ENCODE measurements at regions not wholly inside any gene's neighbourhood (a gene's known extent, or its start where the extent isn't known, plus 50 kb on each side); places are given as distances from the start of the nearest gene placed in this dataset.
"Not testable (repeated sequence)": the region's sequence is repeated elsewhere in the genome, so short reads cannot be mapped to it uniquely, and the experiment has no call there.

DNA sequence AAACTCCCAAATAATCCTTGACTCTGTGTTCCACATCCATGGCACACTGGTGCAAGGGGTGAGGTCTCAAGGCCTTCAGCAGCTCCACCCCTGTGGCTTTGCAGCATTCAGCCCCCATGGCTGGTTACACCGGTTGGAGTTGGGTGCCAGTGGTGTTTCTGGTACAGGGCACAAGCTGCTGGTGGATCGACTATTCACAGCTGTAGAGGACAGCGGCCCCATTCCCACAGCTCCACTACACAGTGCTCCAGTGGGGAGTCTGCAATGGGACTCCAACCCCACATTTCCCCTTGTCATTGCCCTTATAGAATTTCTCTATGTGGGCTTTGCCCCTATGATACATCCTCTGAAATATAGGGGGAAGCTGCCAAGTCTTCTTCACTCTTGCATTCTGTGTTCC, 64.3 kb upstream of the SGO1 start:
- DNase-seq (ENCODE audit: low read depth): no peak

DNA sequence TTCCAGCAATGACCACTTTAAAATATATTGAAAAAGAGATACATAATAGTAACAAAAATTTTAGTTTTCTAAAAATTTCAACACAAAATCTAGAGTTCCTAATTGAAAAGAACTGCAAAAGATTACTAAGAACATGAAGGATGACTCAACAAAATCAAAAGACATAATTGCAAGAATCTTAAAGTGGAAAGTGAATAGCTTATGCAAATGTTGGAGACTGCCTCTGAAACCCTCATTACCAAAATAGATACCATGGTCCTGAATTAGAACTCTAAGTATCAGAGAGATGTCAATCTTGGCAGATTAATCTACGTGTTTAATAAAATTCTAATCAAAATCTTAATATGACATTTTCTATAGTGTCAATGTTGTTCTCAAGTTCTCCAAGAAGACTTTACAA, 60.7 kb upstream of the SGO1 start:
- no peak for DNase-seq (ENCODE audit: low read depth)

DNA sequence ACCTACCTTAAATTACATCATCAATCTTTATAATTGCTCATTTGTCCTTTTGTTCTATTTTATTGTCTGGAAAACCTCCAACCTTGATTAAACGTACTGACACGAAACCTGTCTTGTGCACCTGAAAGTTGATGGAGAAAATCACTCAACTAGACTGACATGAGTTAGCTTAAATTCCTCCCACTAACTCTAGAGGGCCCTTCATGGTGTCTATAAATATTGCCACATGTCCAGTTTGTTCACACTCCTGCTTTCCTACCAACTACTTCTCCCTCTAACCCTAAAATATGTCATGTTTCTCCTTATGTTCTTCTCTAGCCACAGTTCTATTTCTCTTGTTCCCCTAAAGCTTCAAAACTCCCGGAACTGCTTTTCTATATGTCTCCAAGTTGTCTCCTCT, 59.8 kb upstream of the SGO1 start:
- no peak for DNase-seq (ENCODE audit: low read depth)

DNA sequence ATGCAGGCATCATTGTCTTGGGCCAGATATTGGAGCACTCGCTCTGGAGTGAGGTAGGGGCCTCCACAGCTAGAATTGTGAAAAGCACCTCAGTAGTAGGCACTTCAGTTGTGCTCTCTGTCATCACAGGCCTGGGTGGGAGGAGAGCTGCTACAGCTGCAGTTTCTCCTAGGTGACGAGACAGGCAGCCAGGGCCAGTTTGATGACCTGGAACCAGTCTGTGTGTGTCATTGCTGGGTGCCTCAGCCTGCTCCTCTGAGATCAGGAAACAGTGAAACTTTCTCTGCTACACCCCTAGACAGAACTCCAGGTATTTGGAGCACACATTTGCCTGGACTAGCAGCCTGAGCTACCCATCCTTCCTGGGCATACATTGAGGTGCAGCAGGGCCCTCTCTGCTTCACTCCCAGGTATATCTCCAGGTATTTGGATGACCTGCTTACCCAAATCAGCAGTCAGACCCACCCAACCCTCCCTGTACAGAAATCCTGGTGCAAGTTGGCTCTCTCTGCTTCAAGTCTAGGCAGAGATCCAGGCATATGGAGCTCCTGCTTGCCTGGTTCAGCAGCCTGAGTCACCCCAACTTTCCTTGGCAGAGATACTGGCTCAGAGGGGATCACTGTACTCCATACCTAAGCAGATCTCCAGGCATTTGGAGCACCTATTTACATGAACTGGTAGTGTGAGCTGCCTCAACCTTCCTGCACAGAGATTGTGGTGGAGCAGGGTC, 54.3 kb upstream of the SGO1 start:
- no peak for DNase-seq (ENCODE audit: low read depth)

DNA sequence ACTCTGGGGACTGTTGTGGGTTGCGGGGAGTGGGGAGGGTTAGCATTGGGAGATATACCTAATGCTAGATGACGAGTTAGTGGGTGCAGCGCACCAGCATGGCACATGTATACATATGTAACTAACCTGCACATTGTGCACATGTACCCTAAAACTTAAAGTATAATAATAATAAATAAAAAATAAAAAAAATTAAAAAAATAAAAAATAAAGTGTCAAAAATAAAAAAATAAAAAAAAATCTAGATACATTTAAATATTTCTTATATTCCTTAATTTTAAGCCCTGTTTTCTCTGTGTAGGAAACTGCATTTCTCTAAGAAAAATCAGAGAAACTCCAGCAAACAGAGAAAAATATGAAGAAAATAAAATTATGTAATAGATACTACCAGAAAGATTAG, 52.2 kb upstream of the SGO1 start:
- not testable (repeated sequence) for DNase-seq (ENCODE audit: low read depth)

DNA sequence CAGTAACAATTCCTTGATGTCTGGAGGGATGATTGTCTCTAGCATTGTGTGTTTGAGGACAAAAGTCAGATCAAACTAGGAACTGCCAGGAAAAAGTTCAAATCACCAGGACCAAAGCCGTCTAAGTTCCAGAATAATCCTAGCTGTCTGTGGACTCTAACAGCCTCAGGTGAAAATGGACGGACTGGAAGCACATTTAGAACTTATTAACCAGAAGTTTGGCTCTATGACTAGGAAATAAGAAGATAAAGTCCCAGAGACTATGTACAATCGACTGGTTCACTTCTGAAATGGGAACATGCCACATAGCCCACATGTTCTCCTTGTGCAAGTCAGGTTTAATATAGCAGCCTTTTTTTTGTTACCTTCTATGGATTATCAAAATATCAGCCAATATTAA, 50.6 kb upstream of the SGO1 start:
- no peak for DNase-seq (ENCODE audit: low read depth)

All from T-helper 22 cell (primary cell).